NT2/D1 (cell line): ENCODE measurements at regions not wholly inside any gene's neighbourhood (a gene's known extent, or its start where the extent isn't known, plus 50 kb on each side); places are given as distances from the start of the nearest gene placed in this dataset.

Experiments used
- YY1 ChIP-seq: IDR thresholded peaks from 2 replicates; pipeline ENCODE4 v1.6.1; 2011; ENCODE audit not compliant: insufficient read length, insufficient read depth
- ZNF274 ChIP-seq: IDR thresholded peaks from 2 replicates; pipeline ENCODE4 v1.6.1; 2011; ENCODE audit warnings: mild to moderate bottlenecking, low read depth, low read length

GRCh38 chr2:106943468-106944200 lies 57.7 kb upstream of the ST6GAL2 start:
- TF ChIP-seq ZNF274 (no peak), YY1 (no peak)
